Mesenteric fat pad (tissue), 1 donor: ENCODE measurements at regions not wholly inside any gene's neighbourhood (a gene's known extent, or its start where the extent isn't known, plus 50 kb on each side); places are given as distances from the start of the nearest gene placed in this dataset.

Experiments used
- DNase-seq: peaks from one replicate; pipeline ENCODE4 v3.0.0-alpha.2; 2020; ENCODE audit warnings: low spot score
- donor health status: DM: yes; HTN: yes; CAD: no.

GRCh38 chr2:122610948-122611609 is 855.6 kb downstream of the TSN start:
- DNase-seq, result no peak

- no peak for DNase-seq
These were observed 867.5 kb downstream of the TSN start for GRCh38 chr2:122622934-122623333.

- DNase-seq, result no peak
These were observed 871.9 kb downstream of the TSN start for GRCh38 chr2:122627388-122627787.

GRCh38 chr2:122634256-122634655 is 878.8 kb downstream of the TSN start:
- no peak for DNase-seq

- DNase-seq, result no peak
These were observed 879.5 kb downstream of the TSN start for GRCh38 chr2:122634920-122635319.

GRCh38 chr2:122635686-122636085 is 880.2 kb downstream of the TSN start:
- DNase-seq, result no peak

GRCh38 chr2:122636097-122636496 is 880.6 kb downstream of the TSN start:
- DNase-seq, result no peak

- DNase-seq, result no peak
These were observed 883.7 kb downstream of the TSN start for GRCh38 chr2:122639176-122639575.

GRCh38 chr2:122639711-122640110 is 884.3 kb downstream of the TSN start:
- DNase-seq, result no peak

- DNase-seq, result no peak
These were observed 888.4 kb downstream of the TSN start for GRCh38 chr2:122643725-122644329.

GRCh38 chr2:122651236-122651635 is 895.8 kb downstream of the TSN start:
- DNase-seq, result no peak

- DNase-seq, result no peak
These were observed 896.3 kb downstream of the TSN start for GRCh38 chr2:122651780-122652179.

- DNase-seq, result no peak
These were observed 897.2 kb downstream of the TSN start for GRCh38 chr2:122652670-122653069.

GRCh38 chr2:122656403-122656802 is 901.0 kb downstream of the TSN start:
- DNase-seq, result no peak

GRCh38 chr2:122660786-122661634 is 905.6 kb downstream of the TSN start:
- DNase-seq, result no peak

GRCh38 chr2:122663620-122664019 is 908.2 kb downstream of the TSN start:
- no peak for DNase-seq

- no peak for DNase-seq
These were observed 914.2 kb downstream of the TSN start for GRCh38 chr2:122669627-122670026.

- no peak for DNase-seq
These were observed 915.4 kb downstream of the TSN start for GRCh38 chr2:122670897-122671296.

- DNase-seq, result no peak
These were observed 925.2 kb downstream of the TSN start for GRCh38 chr2:122680662-122681061.

- no peak for DNase-seq
These were observed 926.2 kb downstream of the TSN start for GRCh38 chr2:122681626-122682025.

GRCh38 chr2:122682356-122682755 is 926.9 kb downstream of the TSN start:
- no peak for DNase-seq

- DNase-seq, result no peak
These were observed 927.6 kb downstream of the TSN start for GRCh38 chr2:122683018-122683417.
